IMR-90 (cell line): ENCODE measurements at regions not wholly inside any gene's neighbourhood (a gene's known extent, or its start where the extent isn't known, plus 50 kb on each side); places are given as distances from the start of the nearest gene placed in this dataset.

ENCODE experiments used
- ATAC-seq: fragments of 200-7000 bp; cut with Tn5 transposase; 2 replicates; pipeline ENCODE4 v1.9.1; 2020; ENCODE audit warnings: low read depth, mild to moderate bottlenecking, moderate library complexity
- BruUV-seq: library from RNA; stranded (reverse); fragments of 400-500 nt; replicated peaks from 2 replicates; lab custom pipeline; 2021; lab: Mats Ljungman, UMichigan
- CTCF ChIA-PET: fragments of 300-600 bp; formaldehyde crosslinking; extraction: SDS; loops from one replicate; lab custom pipeline; 2021; ENCODE audit warnings: antibody characterized with exemption; lab: Yijun Ruan, JAX
- POLR2A ChIA-PET: fragments of 300-600 bp; sonication (Branson Sonifier 250); formaldehyde crosslinking; loops from one replicate; lab custom pipeline; 2022; ENCODE audit warnings: antibody characterized with exemption; ENCODE audit not compliant: unreplicated experiment; lab: Charles Lee
- DNase-seq: peaks from one replicate; pipeline ENCODE4 v3.0.0; 2013
- H2AFZ ChIP-seq: replicated peaks from 2 replicates; pipeline ENCODE3; 2013; ENCODE audit warnings: low read length, mild to moderate bottlenecking; ENCODE audit not compliant: poor library complexity
- H2AK5ac ChIP-seq: 2 replicates; pipeline ENCODE4 v1.6.1; 2013; ENCODE audit warnings: low read depth, low read length, inconsistent platforms
- H2AK9ac ChIP-seq: replicated peaks from 2 replicates; pipeline ENCODE3; 2013; ENCODE audit warnings: mild to moderate bottlenecking, low read depth, low read length, moderate library complexity; ENCODE audit not compliant: poor library complexity
- H2BK120ac ChIP-seq: 2 replicates; pipeline ENCODE4 v1.6.1; 2013; ENCODE audit warnings: low read depth, low read length, inconsistent platforms
- H2BK15ac ChIP-seq: 3 replicates; pipeline ENCODE4 v1.6.1; 2013; ENCODE audit warnings: low read depth, low read length, inconsistent platforms
- H2BK20ac ChIP-seq: 2 replicates; pipeline ENCODE4 v1.6.1; 2013; ENCODE audit warnings: low read depth, mild to moderate bottlenecking, inconsistent platforms, low read length, moderate library complexity
- H2BK5ac ChIP-seq: 2 replicates; pipeline ENCODE4 v1.6.1; 2013; ENCODE audit warnings: mild to moderate bottlenecking, low read depth, low read length, inconsistent platforms; ENCODE audit not compliant: poor library complexity, severe bottlenecking
- H3K14ac ChIP-seq: replicated peaks from 2 replicates; pipeline ENCODE4 v1.6.1; 2013; ENCODE audit warnings: low read depth, low read length, inconsistent platforms
- H3K18ac ChIP-seq: 2 replicates; pipeline ENCODE4 v1.6.1; 2013; ENCODE audit warnings: low read depth, low read length, control low read depth
- H3K23ac ChIP-seq: 2 replicates; pipeline ENCODE4 v1.6.1; 2013; ENCODE audit warnings: low read depth, low read length, inconsistent platforms
- H3K27ac ChIP-seq: 2 replicates; pipeline ENCODE4 v1.5.1; 2013; ENCODE audit warnings: mild to moderate bottlenecking, control low read depth, low read length; ENCODE audit not compliant: insufficient read depth
- H3K27me3 ChIP-seq: 2 replicates; pipeline ENCODE4 v1.6.1; 2013; ENCODE audit warnings: low read length; ENCODE audit not compliant: control insufficient read depth, insufficient read depth
- H3K36me3 ChIP-seq: 2 replicates; pipeline ENCODE4 v1.6.1; 2013; ENCODE audit warnings: low read length, mixed read lengths; ENCODE audit not compliant: control insufficient read depth, insufficient read depth
- H3K4ac ChIP-seq: 2 replicates; pipeline ENCODE4 v1.6.1; 2013; ENCODE audit warnings: low read depth, low read length, inconsistent platforms
- H3K4me1 ChIP-seq: 2 replicates; pipeline ENCODE4 v1.6.1; 2013; ENCODE audit warnings: low read length, mixed read lengths; ENCODE audit not compliant: control insufficient read depth, insufficient read depth
- H3K4me2 ChIP-seq: 2 replicates; pipeline ENCODE4 v1.6.1; 2013; ENCODE audit warnings: low read depth, mild to moderate bottlenecking, control low read depth, low read length, moderate library complexity
- H3K4me3 ChIP-seq: 2 replicates; pipeline ENCODE4 v1.5.1; 2013; ENCODE audit warnings: low read depth, mild to moderate bottlenecking, control low read depth, low read length, moderate library complexity; ENCODE audit not compliant: insufficient read depth
- H3K56ac ChIP-seq: 2 replicates; pipeline ENCODE4 v1.6.1; 2013; ENCODE audit warnings: low read length, inconsistent platforms; ENCODE audit not compliant: insufficient read depth; ENCODE audit errors: extremely low read depth
- H3K79me1 ChIP-seq, 2 experiments: 2 replicates each; pipeline ENCODE4 v1.6.1; 2013; ENCODE audit warnings: low read length in 2 of 2, inconsistent platforms in 1 of 2, low read depth in 1 of 2
- H3K9ac ChIP-seq: 2 replicates; pipeline ENCODE4 v1.6.1; 2013; ENCODE audit warnings: low read depth, low read length, control low read depth
- H3K9me1 ChIP-seq: 2 replicates; pipeline ENCODE4 v1.6.1; 2013; ENCODE audit warnings: low read length, inconsistent platforms; ENCODE audit not compliant: insufficient read depth
- H3K9me3 ChIP-seq: 2 replicates; pipeline ENCODE4 v1.6.1; 2013; ENCODE audit warnings: low read length; ENCODE audit not compliant: control insufficient read depth, insufficient read depth
- H4K20me1 ChIP-seq: 2 replicates; pipeline ENCODE4 v1.6.1; 2013; ENCODE audit warnings: low read length, inconsistent platforms; ENCODE audit not compliant: insufficient read depth
- H4K5ac ChIP-seq: 2 replicates; pipeline ENCODE4 v1.6.1; 2013; ENCODE audit warnings: mild to moderate bottlenecking, low read depth, low read length, control low read depth
- H4K8ac ChIP-seq, 2 experiments: 2 replicates each; pipeline ENCODE4 v1.6.1; 2013; ENCODE audit warnings: low read depth in 2 of 2, low read length in 2 of 2, control low read depth in 1 of 2, inconsistent platforms in 1 of 2
- H4K91ac ChIP-seq: 2 replicates; pipeline ENCODE4 v1.6.1; 2013; ENCODE audit warnings: low read depth, low read length, inconsistent platforms; ENCODE audit not compliant: insufficient read depth
- CEBPB ChIP-seq: IDR thresholded peaks from 2 replicates; pipeline ENCODE4 v1.6.1; 2012; ENCODE audit warnings: low read depth, low read length, improper control_type of control experiment
- FOS ChIP-seq: fragments of 150-350 bp; IDR thresholded peaks from 2 replicates; pipeline ENCODE4 v1.6.1; 2016; ENCODE audit warnings: low read depth, low read length
- WGBS, 2 experiments: methylation state at CpG; one replicate each; pipeline versions ENCODE4 v1.1.5 to v1.1.7; 2013; ENCODE audit warnings: missing lambda C conversion rate in 2 of 2; ENCODE audit not compliant: insufficient read length in 1 of 2; ENCODE audit errors: extremely low coverage in 2 of 2; 5-methylcytosine and 5-hydroxymethylcytosine counted together
- dilution Hi-C: fragments of 300-500 bp; cut with HindIII; formaldehyde crosslinking; loops from one replicate; pipeline ENCODE4 v1.14.3; 2018; ENCODE audit warnings: low sequenced_read_pairs; ENCODE audit not compliant: unreplicated experiment
- in situ Hi-C: fragments of 300-500 bp; cut with MboI; formaldehyde crosslinking; loops from 3 replicates; pipeline ENCODE4 v1.14.3; 2019; ENCODE audit warnings: low sequenced_read_pairs, inconsistent platforms, mixed read lengths
- intact Hi-C: fragments of 100-400 bp; cut with micrococcal nuclease; formaldehyde crosslinking; loops from 2 replicates; pipeline ENCODE4 v1.10.0; 2022
- TF ChIP-seq, protein P1 (sequence below): fragments of 150-350 bp; IDR thresholded peaks from 2 replicates; pipeline ENCODE4 v1.6.1; 2016; ENCODE audit warnings: low read depth, mild to moderate bottlenecking, low read length, moderate library complexity, borderline replicate concordance

DNA sequence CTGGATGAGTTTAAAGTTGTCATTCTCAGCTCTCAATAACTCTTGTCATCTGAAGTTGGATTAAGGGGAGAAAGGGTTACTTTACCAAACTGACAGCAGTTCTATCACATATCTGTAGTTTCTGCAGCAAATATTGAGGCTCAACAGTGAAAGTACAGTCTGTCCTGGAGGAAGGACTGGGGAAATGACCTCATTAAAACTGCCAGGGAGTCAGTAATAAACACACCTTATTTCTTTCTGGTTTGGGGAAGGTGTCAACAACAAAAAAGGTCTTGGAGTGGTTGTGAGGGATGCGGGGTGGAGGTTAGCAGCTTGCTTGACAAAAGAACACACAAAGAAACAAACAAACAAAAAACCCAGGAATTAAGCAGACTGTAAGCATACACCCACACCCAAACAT, 1418.0 kb downstream of the STIM2 start:
- Histone ChIP-seq H3K9me1 (no peaks in the 10 kb centered on the region), H3K27me3 (no peaks in the 10 kb centered on the region), H2BK120ac (no peak overlapping the region), H4K8ac (no peak overlapping the region), H3K9ac (no peak overlapping the region), H3K27ac (no peak overlapping the region), H2BK5ac (no peak overlapping the region), H3K4ac (no peak overlapping the region), H3K36me3 (no peaks in the 10 kb centered on the region), H2BK20ac (no peak overlapping the region), H3K4me3 (no peak overlapping the region), H3K4me2 (no peak overlapping the region), H3K14ac (no peak overlapping the region), H3K23ac (no peak overlapping the region), H3K9me3 (peaks cover 2% of the 10 kb centered on the region; the same call in 1 of the 2 replicates), H2AK5ac (no peak overlapping the region), H2AK9ac (no peak overlapping the region), H4K91ac (no peak overlapping the region), H2AFZ (no peak overlapping the region), H2BK15ac (no peak overlapping the region), H3K56ac (no peak overlapping the region), H4K20me1 (no peaks in the 10 kb centered on the region), H3K4me1 (no peaks in the 10 kb centered on the region), H3K79me1 (no peaks in the 10 kb centered on the region), H3K18ac (no peak overlapping the region), H4K5ac (no peak overlapping the region; the same call in 1 of the 2 replicates)
- in situ Hi-C loops (no loop called here), dilution Hi-C loops (no loop called here), intact Hi-C loops (no loop called here)
- ChIA-PET POLR2A (no interaction called here), CTCF (no interaction called here)
- WGBS, 2 experiments: no CpG with 5 or more reads among the region's 1 CpG
- no peak for DNase-seq
- TF ChIP-seq CEBPB (no peak), FOS (no peak)
- TF ChIP-seq, protein P1, sequence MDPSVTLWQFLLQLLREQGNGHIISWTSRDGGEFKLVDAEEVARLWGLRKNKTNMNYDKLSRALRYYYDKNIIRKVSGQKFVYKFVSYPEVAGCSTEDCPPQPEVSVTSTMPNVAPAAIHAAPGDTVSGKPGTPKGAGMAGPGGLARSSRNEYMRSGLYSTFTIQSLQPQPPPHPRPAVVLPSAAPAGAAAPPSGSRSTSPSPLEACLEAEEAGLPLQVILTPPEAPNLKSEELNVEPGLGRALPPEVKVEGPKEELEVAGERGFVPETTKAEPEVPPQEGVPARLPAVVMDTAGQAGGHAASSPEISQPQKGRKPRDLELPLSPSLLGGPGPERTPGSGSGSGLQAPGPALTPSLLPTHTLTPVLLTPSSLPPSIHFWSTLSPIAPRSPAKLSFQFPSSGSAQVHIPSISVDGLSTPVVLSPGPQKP: no peak
- no peak for ATAC-seq
- no TSS peak for BruUV-seq
